Upper lobe of left lung (tissue), 6 donors: ENCODE measurements at regions not wholly inside any gene's neighbourhood (a gene's known extent, or its start where the extent isn't known, plus 50 kb on each side); places are given as distances from the start of the nearest gene placed in this dataset.

Experiments used
- ATAC-seq, 2 donors: fragments of 200-7000 bp; cut with Tn5 transposase; one replicate each; pipeline ENCODE4 v1.9.1; 2022; ENCODE audit warnings: mild to moderate bottlenecking in 2 of 2, moderate library complexity in 2 of 2; ENCODE audit not compliant: low FRiP score in 2 of 2
- DNase-seq, 2 donors: peaks; one replicate each; pipeline ENCODE4 v3.0.0-alpha.2; 2019 to 2020
- H3K27ac ChIP-seq, 4 donors: fragments of 200-600 bp; sonication (generic); one replicate each; pipeline ENCODE4 v1.5.1; 2016 to 2019
- H3K27me3 ChIP-seq, 4 donors: fragments of 200-600 bp; sonication (generic); one replicate each; pipeline ENCODE4 v1.5.1; 2017 to 2019
- H3K36me3 ChIP-seq, 4 donors: fragments of 200-600 bp; sonication (generic); one replicate each; pipeline ENCODE4 v1.5.1; 2016 to 2019
- H3K4me1 ChIP-seq, 4 donors: fragments of 200-600 bp; sonication (generic); one replicate each; pipeline ENCODE4 v1.5.1; 2018 to 2019
- H3K4me3 ChIP-seq, 4 donors: fragments of 200-600 bp; sonication (generic); one replicate each; pipeline ENCODE4 v1.5.1; 2017 to 2019; ENCODE audit warnings: mild to moderate bottlenecking in 2 of 4, moderate library complexity in 1 of 4
- H3K9me3 ChIP-seq, 4 donors: fragments of 200-600 bp; sonication (generic); one replicate each; pipeline ENCODE4 v1.5.1; 2018 to 2019
- CTCF ChIP-seq, 6 experiments: fragments of 450-650 bp in 4 of 6; fragments of 200-600 bp in 2 of 6; sonication (generic) in 2 of 6; IDR thresholded peaks; one replicate each; pipeline ENCODE4 v1.5.1; 2016 to 2019; ENCODE audit warnings: antibody characterized with exemption in 6 of 6
- EP300 ChIP-seq, 4 donors: sonication (generic); formaldehyde crosslinking; IDR thresholded peaks; one replicate each; pipeline ENCODE4 v1.5.1; 2017; ENCODE audit warnings: antibody characterized with exemption in 4 of 4, control low read depth in 2 of 4
- POLR2A ChIP-seq, 4 donors: fragments of 450-650 bp; IDR thresholded peaks; one replicate each; pipeline ENCODE4 v1.5.1; 2016 to 2017; ENCODE audit warnings: antibody characterized with exemption in 4 of 4, mild to moderate bottlenecking in 2 of 4
- POLR2AphosphoS5 ChIP-seq, 2 donors: sonication (generic); formaldehyde crosslinking; IDR thresholded peaks; one replicate each; pipeline ENCODE4 v1.5.1; 2017; ENCODE audit warnings: antibody characterized with exemption in 2 of 2
- WGBS, 2 donors: methylation state at CpG; one replicate each; pipeline ENCODE4 v1.1.5; 2017 to 2018; 5-methylcytosine and 5-hydroxymethylcytosine counted together
- donor health status: DM: no; HTN: no; CAD: no; lungs with moderate emphysema.
- donor health status: DM: no; HTN: yes; CAD: no; lungs with severe emphysema.

- no peak for TF ChIP-seq CTCF (IDR thresholded peaks at IDR 0.05)
- no peak for TF ChIP-seq POLR2A (IDR thresholded peaks at IDR 0.05)
- TF ChIP-seq EP300 (IDR thresholded peaks at IDR 0.05): no peak
- no peak for TF ChIP-seq POLR2AphosphoS5 (IDR thresholded peaks at IDR 0.05)
- ATAC-seq (no peak), DNase-seq (no peak)
- WGBS, 2 donors: 30 to 64% methylated on average over 1 of the region's 1 CpG
- Histone ChIP-seq H3K36me3 (no peaks in the 10 kb centered on the region), H3K9me3 (peaks cover 0 to 9% (median 3%) of the 10 kb centered on the region in 4 donors), H3K27ac (no peak overlapping the region), H3K27me3 (no peaks in the 10 kb centered on the region), H3K4me1 (no peaks in the 10 kb centered on the region), H3K4me3 (no peak overlapping the region)
Observed at GRCh38 chr15:81595752-81596151, 221.7 kb upstream of the TMC3 start.

DNA sequence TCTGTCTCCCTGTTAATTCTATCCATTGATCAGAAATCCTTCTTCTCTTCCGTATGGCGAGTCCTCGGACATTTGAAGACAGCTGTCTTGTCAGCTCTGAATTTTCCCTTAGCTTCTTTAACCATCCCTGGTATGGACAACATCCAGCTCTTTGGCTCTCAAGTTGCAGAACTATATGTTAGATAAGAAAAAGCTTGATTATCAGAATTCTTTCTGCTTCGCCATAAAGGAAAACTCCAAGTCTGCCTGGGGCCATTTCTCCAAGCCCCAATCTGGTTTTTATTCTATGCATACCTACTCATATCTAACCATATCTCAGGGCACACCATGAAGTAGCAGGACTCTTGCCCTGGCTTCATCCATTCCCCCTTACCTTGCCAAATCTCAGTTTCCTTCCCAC, 215.7 kb upstream of the TMC3 start:
- WGBS, 2 donors: 93 to 98% methylated on average over 4 of the region's 4 CpGs
- no peak for TF ChIP-seq POLR2AphosphoS5 (IDR thresholded peaks at IDR 0.05)
- no peak for TF ChIP-seq CTCF (IDR thresholded peaks at IDR 0.05)
- TF ChIP-seq POLR2A (IDR thresholded peaks at IDR 0.05): no peak
- no peak for TF ChIP-seq EP300 (IDR thresholded peaks at IDR 0.05)
- DNase-seq (no peak), ATAC-seq (no peak)
- Histone ChIP-seq H3K9me3 (no peaks in the 10 kb centered on the region), H3K27ac (no peak overlapping the region), H3K4me1 (no peaks in the 10 kb centered on the region), H3K4me3 (no peak overlapping the region), H3K27me3 (no peaks in the 10 kb centered on the region), H3K36me3 (no peaks in the 10 kb centered on the region)

GRCh38 chr15:81575436-81576123, 201.6 kb upstream of the TMC3 start:
- DNase-seq (no peak), ATAC-seq (no peak)
- Histone ChIP-seq H3K4me1 (no peaks in the 10 kb centered on the region), H3K4me3 (no peak overlapping the region), H3K36me3 (no peaks in the 10 kb centered on the region), H3K27ac (no peak overlapping the region), H3K9me3 (no peaks in the 10 kb centered on the region), H3K27me3 (no peaks in the 10 kb centered on the region)
- WGBS, 2 donors: 34 to 44% methylated on average over 7 of the region's 7 CpGs
- TF ChIP-seq EP300 (IDR thresholded peaks at IDR 0.05) (no peak), CTCF (IDR thresholded peaks at IDR 0.05) (no peak), POLR2AphosphoS5 (IDR thresholded peaks at IDR 0.05) (no peak), POLR2A (IDR thresholded peaks at IDR 0.05) (no peak)

GRCh38 chr15:81573098-81573746, 199.2 kb upstream of the TMC3 start:
- DNase-seq (no peak), ATAC-seq (no peak)
- no peaks in the 10 kb centered on the region for H3K9me3 ChIP-seq
- 78 to 79% methylated on average over 9 of the region's 9 CpGs for WGBS, 2 donors
- no peaks in the 10 kb centered on the region for H3K27me3 ChIP-seq
- no peak overlapping the region for H3K27ac ChIP-seq
- no peak overlapping the region for H3K4me3 ChIP-seq
- H3K36me3 ChIP-seq: no peaks in the 10 kb centered on the region
- no peak for TF ChIP-seq POLR2AphosphoS5 (IDR thresholded peaks at IDR 0.05)
- TF ChIP-seq POLR2A (IDR thresholded peaks at IDR 0.05): no peak
- no peak for TF ChIP-seq CTCF (IDR thresholded peaks at IDR 0.05)
- TF ChIP-seq EP300 (IDR thresholded peaks at IDR 0.05): no peak
- no peaks in the 10 kb centered on the region for H3K4me1 ChIP-seq

DNA sequence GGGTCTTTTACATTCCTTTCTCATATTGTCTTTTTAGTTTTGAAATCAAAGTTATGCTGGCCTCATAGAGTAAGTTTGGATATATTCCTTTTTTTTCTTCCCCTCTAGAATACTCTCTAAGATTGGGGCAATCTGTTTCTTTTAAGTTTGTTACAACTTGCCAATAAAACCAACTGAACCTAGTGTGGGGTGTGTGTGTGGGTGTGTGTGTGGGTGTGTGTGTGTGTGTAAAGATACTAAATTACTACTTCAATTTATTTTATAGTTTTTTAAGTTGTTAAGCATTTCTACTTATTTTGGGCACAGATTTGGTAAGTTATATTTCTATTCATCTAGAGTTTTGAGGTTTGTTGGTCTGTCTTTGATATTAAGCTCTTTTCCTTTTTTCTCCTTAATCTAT, 198.2 kb upstream of the TMC3 start:
- no peak for TF ChIP-seq POLR2A (IDR thresholded peaks at IDR 0.05)
- TF ChIP-seq CTCF (IDR thresholded peaks at IDR 0.05): no peak
- TF ChIP-seq POLR2AphosphoS5 (IDR thresholded peaks at IDR 0.05): no peak
- TF ChIP-seq EP300 (IDR thresholded peaks at IDR 0.05): no peak
- Histone ChIP-seq H3K27me3 (no peaks in the 10 kb centered on the region), H3K4me1 (no peaks in the 10 kb centered on the region), H3K36me3 (no peaks in the 10 kb centered on the region), H3K27ac (no peak overlapping the region), H3K4me3 (no peak overlapping the region), H3K9me3 (no peaks in the 10 kb centered on the region)
- DNase-seq (no peak), ATAC-seq (no peak)
